ENCODE measurements at regions not wholly inside any gene's neighbourhood (a gene's known extent, or its start where the extent isn't known, plus 50 kb on each side); places are given as distances from the start of the nearest gene placed in this dataset.

DNA sequence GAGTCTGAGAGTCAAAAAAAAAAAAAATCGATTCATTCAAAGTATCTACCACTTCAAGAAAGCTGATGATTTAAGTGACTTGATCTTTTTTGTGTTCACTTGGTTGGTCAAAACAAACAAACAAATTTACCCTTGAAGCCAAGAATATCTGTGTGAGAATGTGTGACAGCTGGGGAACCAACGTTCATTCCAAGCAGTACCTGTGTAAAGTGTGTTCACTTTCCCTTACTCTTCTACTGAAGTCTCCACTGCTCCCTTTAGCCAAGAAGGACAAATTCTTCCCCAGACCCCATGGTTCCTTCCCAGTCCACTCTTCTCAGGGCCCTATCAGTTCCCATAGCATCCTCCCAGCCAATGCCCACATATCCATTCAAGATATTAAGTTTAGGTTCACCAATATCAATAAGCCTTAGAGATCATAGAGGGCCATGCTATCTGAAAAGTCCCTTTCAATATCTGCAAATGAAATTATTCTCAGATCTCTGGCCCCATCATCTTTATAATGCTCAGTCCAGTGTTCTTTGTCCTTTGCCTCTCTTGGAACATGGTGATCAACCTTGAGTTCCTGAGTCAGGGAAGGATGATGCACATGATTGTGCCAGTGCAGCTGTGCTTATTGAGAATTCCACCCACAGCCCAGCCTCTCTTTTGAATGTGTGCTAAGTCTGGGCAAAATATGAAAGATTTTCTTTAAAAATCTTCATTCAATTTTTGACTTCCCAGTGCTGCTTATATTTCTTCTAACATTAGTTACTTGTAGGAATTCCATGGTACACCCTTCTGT lies 82.8 kb upstream of the DTNA start:
- peaks cover 6% of the 10 kb centered on the region for H3K4me1 Mint-ChIP-seq
- H3K4me3 Mint-ChIP-seq: no peak overlapping the region
- H3K36me3 Mint-ChIP-seq: no peaks in the 10 kb centered on the region
- no peaks in the 10 kb centered on the region for H3K27me3 Mint-ChIP-seq (ENCODE audit: low read depth)
- no peak overlapping the region for H3K27ac Mint-ChIP-seq
- TF ChIP-seq, protein P1, sequence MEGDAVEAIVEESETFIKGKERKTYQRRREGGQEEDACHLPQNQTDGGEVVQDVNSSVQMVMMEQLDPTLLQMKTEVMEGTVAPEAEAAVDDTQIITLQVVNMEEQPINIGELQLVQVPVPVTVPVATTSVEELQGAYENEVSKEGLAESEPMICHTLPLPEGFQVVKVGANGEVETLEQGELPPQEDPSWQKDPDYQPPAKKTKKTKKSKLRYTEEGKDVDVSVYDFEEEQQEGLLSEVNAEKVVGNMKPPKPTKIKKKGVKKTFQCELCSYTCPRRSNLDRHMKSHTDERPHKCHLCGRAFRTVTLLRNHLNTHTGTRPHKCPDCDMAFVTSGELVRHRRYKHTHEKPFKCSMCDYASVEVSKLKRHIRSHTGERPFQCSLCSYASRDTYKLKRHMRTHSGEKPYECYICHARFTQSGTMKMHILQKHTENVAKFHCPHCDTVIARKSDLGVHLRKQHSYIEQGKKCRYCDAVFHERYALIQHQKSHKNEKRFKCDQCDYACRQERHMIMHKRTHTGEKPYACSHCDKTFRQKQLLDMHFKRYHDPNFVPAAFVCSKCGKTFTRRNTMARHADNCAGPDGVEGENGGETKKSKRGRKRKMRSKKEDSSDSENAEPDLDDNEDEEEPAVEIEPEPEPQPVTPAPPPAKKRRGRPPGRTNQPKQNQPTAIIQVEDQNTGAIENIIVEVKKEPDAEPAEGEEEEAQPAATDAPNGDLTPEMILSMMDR (IDR thresholded peaks at IDR 0.05; ENCODE audit: unreplicated experiment): no peak
- H3K9me3 Mint-ChIP-seq: no peaks in the 10 kb centered on the region
- no peak for DNase-seq (ENCODE audit: low spot score in 2 of 2, unreplicated experiment in 2 of 2)

DNA sequence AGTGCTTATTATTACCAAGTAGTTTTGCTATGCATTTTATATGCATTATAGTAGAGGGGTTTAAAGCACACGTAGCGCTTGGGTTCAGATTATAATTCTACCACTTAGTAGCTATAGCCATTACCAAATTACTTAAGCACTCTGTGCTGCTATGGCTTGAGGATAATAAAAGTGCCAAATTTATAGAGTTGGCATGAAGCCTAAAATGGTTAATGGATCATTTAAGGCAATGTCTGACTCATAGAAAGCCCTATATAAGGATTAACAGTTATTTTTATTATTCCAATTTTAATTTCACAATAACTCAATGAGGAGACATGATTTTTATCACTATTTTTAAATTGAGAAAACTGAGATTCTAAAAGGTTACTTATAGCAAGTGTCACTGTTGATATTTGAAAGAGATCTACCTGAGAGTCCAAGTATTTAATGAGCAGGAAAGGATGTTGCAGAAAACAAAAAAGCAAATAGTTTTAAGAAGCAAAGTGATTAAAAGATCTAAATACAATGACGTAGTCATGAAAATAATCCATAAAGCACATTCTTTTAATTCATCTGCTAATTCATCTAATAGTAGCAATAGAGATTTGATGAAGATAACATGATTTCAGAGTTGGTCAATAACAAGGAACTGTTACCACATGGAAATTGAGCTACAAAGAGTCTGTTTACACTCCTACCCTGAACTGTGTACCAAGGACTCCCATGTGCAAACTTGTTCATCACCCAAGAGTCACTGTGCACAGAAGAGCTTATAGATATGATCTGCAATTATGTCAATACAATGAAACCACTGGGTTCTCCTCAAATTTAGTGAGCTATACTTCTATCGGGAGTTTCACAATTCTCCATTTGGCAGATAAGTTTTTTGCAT lies 78.8 kb upstream of the DTNA start:
- DNase-seq (ENCODE audit: low spot score in 2 of 2, unreplicated experiment in 2 of 2): no peak
- Mint-ChIP-seq H3K4me1 (no peaks in the 10 kb centered on the region), H3K9me3 (peaks cover 3% of the 10 kb centered on the region), H3K36me3 (no peaks in the 10 kb centered on the region), H3K4me3 (no peak overlapping the region), H3K27me3 (ENCODE audit: low read depth) (no peaks in the 10 kb centered on the region), H3K27ac (no peak overlapping the region)
- TF ChIP-seq, protein P1 (IDR thresholded peaks at IDR 0.05; ENCODE audit: unreplicated experiment): no peak

DNA sequence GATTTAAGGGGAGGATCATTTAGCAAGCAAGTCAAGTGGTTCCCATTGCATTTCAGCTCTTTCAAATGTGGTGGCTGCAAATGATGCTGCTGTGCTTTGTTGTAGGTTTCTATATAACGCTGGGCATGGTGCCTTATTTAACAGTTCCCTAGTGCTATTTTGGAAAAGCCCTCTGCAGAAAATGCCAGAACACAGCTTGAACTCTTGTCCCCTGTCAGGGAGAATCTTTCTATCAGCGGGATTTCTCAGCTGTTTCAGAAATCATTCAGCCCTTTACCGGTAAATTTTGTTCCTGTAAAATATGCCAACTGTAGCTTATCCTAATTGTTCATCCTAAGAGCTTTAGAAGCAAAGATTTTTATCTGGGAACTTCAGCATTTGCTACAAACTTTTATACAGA lies 77.8 kb upstream of the DTNA start:
- H3K27ac Mint-ChIP-seq: no peak overlapping the region
- no peaks in the 10 kb centered on the region for H3K4me1 Mint-ChIP-seq
- H3K4me3 Mint-ChIP-seq: no peak overlapping the region
- H3K36me3 Mint-ChIP-seq: no peaks in the 10 kb centered on the region
- no peaks in the 10 kb centered on the region for H3K27me3 Mint-ChIP-seq (ENCODE audit: low read depth)
- TF ChIP-seq, protein P1 (IDR thresholded peaks at IDR 0.05; ENCODE audit: unreplicated experiment): no peak
- peaks cover 3% of the 10 kb centered on the region for H3K9me3 Mint-ChIP-seq
- no peak for DNase-seq (ENCODE audit: low spot score in 2 of 2, unreplicated experiment in 2 of 2)

DNA sequence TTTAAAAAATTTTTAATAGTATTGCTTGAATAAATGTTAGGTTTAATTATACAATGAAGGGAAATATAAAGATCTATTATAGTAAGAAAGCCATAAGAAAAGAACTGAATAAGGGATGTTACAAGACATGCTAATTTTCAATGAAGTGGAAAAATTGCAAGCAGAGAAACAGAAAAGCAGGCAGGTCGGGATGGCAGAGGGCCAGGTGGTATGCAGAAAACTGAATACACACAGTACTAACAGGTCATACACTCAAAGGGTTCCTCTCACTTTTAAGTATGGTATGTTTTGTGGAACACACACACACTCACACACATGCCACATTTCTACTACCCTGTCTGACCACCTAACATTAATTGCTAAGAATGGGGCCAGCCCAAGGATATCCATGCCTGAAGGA lies 76.7 kb upstream of the DTNA start:
- DNase-seq (ENCODE audit: low spot score in 2 of 2, unreplicated experiment in 2 of 2): no peak
- no peak overlapping the region for H3K4me3 Mint-ChIP-seq
- peaks cover 3% of the 10 kb centered on the region for H3K9me3 Mint-ChIP-seq
- TF ChIP-seq, protein P1 (IDR thresholded peaks at IDR 0.05; ENCODE audit: unreplicated experiment): no peak
- H3K36me3 Mint-ChIP-seq: no peaks in the 10 kb centered on the region
- no peaks in the 10 kb centered on the region for H3K27me3 Mint-ChIP-seq (ENCODE audit: low read depth)
- no peak overlapping the region for H3K27ac Mint-ChIP-seq
- H3K4me1 Mint-ChIP-seq: no peaks in the 10 kb centered on the region

DNA sequence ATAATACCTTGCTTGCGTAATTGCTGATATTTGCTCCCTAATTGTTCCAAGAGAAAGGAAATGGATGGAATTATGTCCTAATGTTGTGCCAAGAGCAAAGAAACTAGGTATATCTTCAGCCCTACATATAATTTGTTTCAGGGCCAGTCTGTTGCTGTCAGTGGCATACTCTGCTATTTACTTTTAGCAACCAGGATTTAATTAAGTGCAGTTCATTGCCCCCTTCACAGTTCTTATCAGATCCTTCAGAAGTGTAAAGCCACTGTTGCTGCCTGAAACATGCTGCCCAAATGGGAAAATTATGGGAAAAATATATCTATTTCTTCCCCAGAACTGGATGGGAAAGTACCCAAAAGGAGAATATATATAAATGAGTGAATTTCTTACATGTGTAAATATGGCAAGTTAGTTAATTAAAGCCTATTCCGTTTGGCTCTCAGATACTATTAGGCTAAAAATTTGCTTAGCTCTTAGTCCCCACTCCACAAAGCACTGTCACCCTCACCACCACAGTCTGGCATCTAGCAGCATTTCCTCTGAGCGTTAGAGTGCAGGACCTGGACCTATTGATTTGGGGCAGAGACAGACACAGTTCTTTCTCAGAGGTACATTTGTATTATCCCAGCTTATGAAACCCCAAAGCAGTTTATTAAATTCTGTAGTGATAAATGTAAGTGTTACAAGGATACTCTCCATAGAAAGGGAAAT lies 72.8 kb upstream of the DTNA start:
- Mint-ChIP-seq H3K36me3 (no peaks in the 10 kb centered on the region), H3K27me3 (ENCODE audit: low read depth) (no peaks in the 10 kb centered on the region), H3K4me1 (no peaks in the 10 kb centered on the region), H3K9me3 (peaks cover 3% of the 10 kb centered on the region), H3K4me3 (no peak overlapping the region), H3K27ac (no peak overlapping the region)
- TF ChIP-seq, protein P1 (IDR thresholded peaks at IDR 0.05; ENCODE audit: unreplicated experiment): no peak
- no peak for DNase-seq (ENCODE audit: low spot score in 2 of 2, unreplicated experiment in 2 of 2)

Data from mesothelial cell of epicardium (in vitro differentiated cells).